ENCODE measurements at regions not wholly inside any gene's neighbourhood (a gene's known extent, or its start where the extent isn't known, plus 50 kb on each side); places are given as distances from the start of the nearest gene placed in this dataset.

DNA sequence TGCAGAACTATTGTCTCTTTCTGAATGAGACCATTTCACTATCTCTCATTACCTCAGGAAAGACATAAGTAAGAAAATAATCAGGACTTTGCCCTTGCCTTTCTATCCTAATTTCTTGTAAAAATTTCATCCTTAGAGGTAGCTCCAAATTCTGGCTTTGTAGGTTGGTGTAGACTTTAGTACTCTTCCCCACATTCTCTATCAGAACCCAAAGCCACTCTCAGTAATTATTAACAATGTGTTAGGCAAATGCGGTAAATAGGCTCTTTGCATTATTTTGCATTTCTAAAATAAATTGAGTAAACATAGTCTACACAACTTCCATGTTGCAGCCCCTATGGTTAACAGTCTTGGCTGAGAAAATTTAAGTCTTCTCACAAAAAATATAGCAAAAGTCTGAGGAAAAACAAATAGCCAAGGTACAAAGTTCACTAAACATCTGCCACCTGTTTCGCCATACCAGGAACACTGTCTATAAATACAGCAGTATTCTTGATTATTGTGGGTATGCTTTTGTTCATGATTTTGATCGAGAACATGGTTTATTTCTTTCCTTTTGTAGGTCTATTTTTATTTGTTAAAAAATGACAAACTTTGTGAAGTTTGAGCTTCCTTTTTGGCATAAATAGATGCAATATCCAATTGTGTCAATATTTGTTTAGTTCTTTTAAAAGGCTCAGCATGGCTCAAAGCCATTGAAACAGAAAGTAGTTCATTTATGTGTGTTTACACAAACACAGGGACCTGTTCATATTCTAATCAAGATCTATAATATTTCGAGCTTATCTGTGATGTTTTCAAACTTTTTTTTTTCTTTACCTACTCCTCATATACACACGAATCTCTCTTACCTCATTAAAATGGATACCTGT is 1061.5 kb downstream of the CNTNAP5 start:
- ATAC-seq (replicated peaks) (no peak), DNase-seq (no peak)
- H3K27me3 Mint-ChIP-seq = no peaks in the 10 kb centered on the region
- H3K27ac Mint-ChIP-seq = no peak overlapping the region
- no peak overlapping the region for H3K4me3 Mint-ChIP-seq
- H3K4me1 Mint-ChIP-seq (ENCODE audit: low read depth in 2 of 2) = no peaks in the 10 kb centered on the region
- peaks cover 16 to 28% of the 10 kb centered on the region in 2 donors for H3K9me3 Mint-ChIP-seq
- no peaks in the 10 kb centered on the region for H3K36me3 Mint-ChIP-seq (ENCODE audit: insufficient read depth)

DNA sequence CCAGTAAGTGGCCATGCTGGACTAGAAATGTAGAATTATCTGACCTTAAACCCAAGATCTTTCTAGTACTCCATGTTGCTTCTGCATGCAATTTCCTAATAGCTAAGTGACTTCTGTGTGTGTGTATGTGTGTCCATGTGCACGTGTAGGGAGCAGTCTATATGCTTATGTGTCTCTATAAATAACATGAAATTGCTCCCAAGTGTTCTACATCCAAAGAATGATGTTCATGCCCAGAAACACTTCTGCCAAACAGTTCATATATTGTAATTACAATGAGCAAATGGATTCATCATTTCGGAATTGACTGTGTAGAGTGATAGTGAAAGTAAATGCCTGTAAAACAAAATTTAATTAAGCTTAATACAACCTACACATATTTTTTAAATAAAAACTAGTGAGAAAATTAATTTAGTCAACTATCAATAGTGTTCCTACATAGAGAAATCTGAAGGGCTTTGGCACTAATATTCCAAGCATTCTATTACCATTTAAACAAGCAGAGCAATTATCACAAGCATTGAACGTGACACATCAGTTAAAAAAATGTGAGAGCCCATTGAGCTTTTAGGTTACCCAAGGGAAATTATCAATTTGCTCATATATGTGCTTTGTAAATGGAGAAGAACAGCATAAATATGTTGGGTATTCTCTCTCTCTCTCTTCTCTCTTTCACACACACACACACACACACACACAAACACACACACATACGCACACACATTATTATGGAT is 1067.4 kb downstream of the CNTNAP5 start:
- Mint-ChIP-seq H3K9me3 (peaks cover 16 to 22% of the 10 kb centered on the region in 2 donors), H3K4me3 (no peak overlapping the region), H3K27me3 (no peaks in the 10 kb centered on the region), H3K27ac (no peak overlapping the region), H3K4me1 (ENCODE audit: low read depth in 2 of 2) (no peaks in the 10 kb centered on the region), H3K36me3 (ENCODE audit: insufficient read depth) (no peaks in the 10 kb centered on the region)
- ATAC-seq (replicated peaks) (no peak), DNase-seq (no peak)

- Mint-ChIP-seq H3K9me3 (peaks cover 4 to 5% of the 10 kb centered on the region in 2 donors), H3K27ac (no peak overlapping the region), H3K4me3 (no peak overlapping the region), H3K4me1 (ENCODE audit: low read depth in 2 of 2) (no peaks in the 10 kb centered on the region), H3K36me3 (ENCODE audit: insufficient read depth) (no peaks in the 10 kb centered on the region), H3K27me3 (no peaks in the 10 kb centered on the region)
- DNase-seq = no peak
- ATAC-seq (replicated peaks) = no peak
Observed at GRCh38 chr2:125095826-125096225, 1070.7 kb downstream of the CNTNAP5 start.

DNA sequence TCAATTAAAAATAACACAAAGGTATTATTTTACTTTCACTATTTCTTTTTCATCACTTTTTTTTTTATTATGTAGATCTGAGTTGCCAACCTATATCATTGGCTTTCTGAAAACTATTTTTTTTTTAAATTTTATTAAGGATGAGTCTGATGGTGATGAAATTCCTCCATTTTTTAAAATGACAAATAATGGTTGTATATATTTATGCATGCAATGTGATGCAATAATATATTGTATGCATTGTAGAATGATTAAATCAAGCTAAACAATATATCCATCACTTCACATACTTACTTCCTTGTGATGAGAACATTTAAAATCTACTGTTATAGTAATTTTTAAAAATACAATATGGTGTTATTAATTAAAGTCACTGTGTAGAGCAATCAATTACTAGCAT is 1081.6 kb downstream of the CNTNAP5 start:
- Mint-ChIP-seq H3K4me1 (ENCODE audit: low read depth in 2 of 2) (no peaks in the 10 kb centered on the region), H3K9me3 (peaks cover 0 to 9% of the 10 kb centered on the region in 2 donors), H3K27me3 (no peaks in the 10 kb centered on the region), H3K27ac (no peak overlapping the region), H3K36me3 (ENCODE audit: insufficient read depth) (no peaks in the 10 kb centered on the region), H3K4me3 (no peak overlapping the region)
- ATAC-seq (replicated peaks) = no peak
- DNase-seq = no peak

- ATAC-seq (replicated peaks) (no peak), DNase-seq (no peak)
- Mint-ChIP-seq H3K4me1 (ENCODE audit: low read depth in 2 of 2) (no peaks in the 10 kb centered on the region), H3K27me3 (no peaks in the 10 kb centered on the region), H3K9me3 (peaks cover 0 to 5% of the 10 kb centered on the region in 2 donors), H3K27ac (no peak overlapping the region), H3K4me3 (no peak overlapping the region), H3K36me3 (ENCODE audit: insufficient read depth) (no peaks in the 10 kb centered on the region)
Observed at GRCh38 chr2:125107446-125107845, 1082.4 kb downstream of the CNTNAP5 start.

DNA sequence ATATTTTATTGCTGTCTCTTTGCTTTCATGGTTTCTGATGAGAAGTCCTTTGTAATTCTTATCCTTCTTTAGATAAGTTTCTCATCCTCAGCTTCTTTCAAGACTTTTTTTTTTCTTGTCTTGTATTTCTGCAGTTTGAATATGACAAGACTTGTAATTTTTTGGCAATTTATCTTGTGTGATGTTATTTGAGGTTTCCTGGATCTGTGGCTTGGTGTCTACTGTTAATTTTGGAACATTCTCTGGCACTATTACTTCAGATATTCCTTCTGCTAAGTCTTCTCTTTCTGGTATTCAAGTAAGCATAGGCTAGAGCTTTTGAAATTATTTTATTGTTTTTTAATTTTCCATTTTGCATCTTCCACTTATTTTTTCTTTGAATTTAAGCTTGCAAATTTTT is 1083.2 kb downstream of the CNTNAP5 start:
- Mint-ChIP-seq H3K36me3 (ENCODE audit: insufficient read depth) (no peaks in the 10 kb centered on the region), H3K27me3 (no peaks in the 10 kb centered on the region), H3K9me3 (peaks cover 0 to 2% of the 10 kb centered on the region in 2 donors), H3K4me1 (ENCODE audit: low read depth in 2 of 2) (no peaks in the 10 kb centered on the region), H3K4me3 (no peak overlapping the region), H3K27ac (no peak overlapping the region)
- DNase-seq = no peak
- no peak for ATAC-seq (replicated peaks)

- ATAC-seq (replicated peaks) (no peak), DNase-seq (no peak)
- H3K9me3 Mint-ChIP-seq = peaks cover 10 to 15% of the 10 kb centered on the region in 2 donors
- no peaks in the 10 kb centered on the region for H3K27me3 Mint-ChIP-seq
- H3K36me3 Mint-ChIP-seq (ENCODE audit: insufficient read depth) = no peaks in the 10 kb centered on the region
- H3K4me3 Mint-ChIP-seq = no peak overlapping the region
- no peaks in the 10 kb centered on the region for H3K4me1 Mint-ChIP-seq (ENCODE audit: low read depth in 2 of 2)
- H3K27ac Mint-ChIP-seq = no peak overlapping the region
Observed at GRCh38 chr2:125125902-125126301, 1100.8 kb downstream of the CNTNAP5 start.

DNA sequence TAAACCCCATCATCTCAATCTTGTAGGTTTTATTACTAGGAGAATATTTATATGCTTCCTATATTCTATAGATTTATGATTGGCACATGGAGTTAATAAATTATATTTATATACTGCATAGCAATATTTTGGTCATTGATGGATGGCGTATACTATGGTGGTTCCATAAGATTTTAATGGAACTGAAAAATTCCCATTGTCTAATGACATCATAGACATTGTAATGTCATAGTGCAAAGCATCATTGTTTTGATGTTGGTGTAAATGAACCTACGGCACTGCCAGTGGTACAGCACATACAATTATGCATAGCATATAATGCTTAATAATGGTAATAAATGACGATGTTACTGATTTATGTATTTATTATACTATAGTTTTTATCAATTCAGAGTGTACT is 1135.9 kb downstream of the CNTNAP5 start:
- H3K4me1 Mint-ChIP-seq (ENCODE audit: low read depth in 2 of 2) = no peaks in the 10 kb centered on the region
- no peaks in the 10 kb centered on the region for H3K36me3 Mint-ChIP-seq (ENCODE audit: insufficient read depth)
- ATAC-seq (replicated peaks) = no peak

GRCh38 chr2:125167152-125167551 is 1142.1 kb downstream of the CNTNAP5 start:
- no peak for DNase-seq
- H3K4me3 Mint-ChIP-seq = no peak overlapping the region
- H3K27ac Mint-ChIP-seq = no peak overlapping the region
- peaks cover 5 to 19% of the 10 kb centered on the region in 2 donors for H3K9me3 Mint-ChIP-seq
- no peaks in the 10 kb centered on the region for H3K36me3 Mint-ChIP-seq (ENCODE audit: insufficient read depth)
- no peak for ATAC-seq (replicated peaks)
- no peaks in the 10 kb centered on the region for H3K27me3 Mint-ChIP-seq
- H3K4me1 Mint-ChIP-seq (ENCODE audit: low read depth in 2 of 2) = no peaks in the 10 kb centered on the region

More for the DNA sequence above, 1135.9 kb downstream of the CNTNAP5 start:
- Mint-ChIP-seq H3K4me3 (no peak overlapping the region), H3K9me3 (peaks cover 8 to 10% of the 10 kb centered on the region in 2 donors), H3K27me3 (no peaks in the 10 kb centered on the region), H3K27ac (no peak overlapping the region)
- no peak for DNase-seq

DNA sequence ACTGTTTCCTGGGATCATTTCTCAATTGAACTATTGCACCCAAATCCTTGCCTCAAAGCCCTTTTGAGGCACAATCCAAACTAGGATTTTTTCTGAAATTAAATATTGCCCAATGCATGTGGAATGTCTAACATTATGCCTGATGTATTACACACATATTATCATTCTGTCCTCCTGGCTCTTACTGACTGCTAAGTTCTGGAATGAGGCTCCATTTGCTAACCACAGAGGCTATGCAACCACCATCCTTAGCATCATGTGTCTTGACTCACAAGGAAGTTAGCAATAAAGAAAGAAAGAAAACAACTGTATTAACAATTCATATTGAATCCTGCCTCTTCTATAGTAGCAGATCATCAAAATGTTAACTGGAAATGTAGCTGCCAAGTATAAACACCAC is 1142.7 kb downstream of the CNTNAP5 start:
- no peak for ATAC-seq (replicated peaks)

DNA sequence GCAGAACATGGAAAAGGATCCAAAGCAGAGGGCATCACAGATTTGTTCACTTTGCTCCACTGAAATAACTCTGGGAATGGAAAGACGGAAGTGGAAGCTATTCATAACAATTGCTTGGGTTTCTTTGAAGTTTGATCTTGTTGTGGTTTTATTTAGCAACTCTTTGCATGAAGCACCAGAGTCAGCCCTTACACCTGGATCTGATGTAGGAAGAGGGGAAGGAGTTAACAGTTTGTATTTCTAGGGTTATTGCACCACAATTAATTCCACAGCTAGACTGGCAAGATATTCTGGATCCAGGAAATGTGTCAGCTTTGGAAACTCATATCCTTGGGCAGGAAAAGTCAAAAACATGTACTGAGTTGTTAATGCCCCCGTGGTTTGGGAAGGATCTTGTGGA is 1143.4 kb downstream of the CNTNAP5 start:
- no peaks in the 10 kb centered on the region for H3K36me3 Mint-ChIP-seq (ENCODE audit: insufficient read depth)
- no peaks in the 10 kb centered on the region for H3K27me3 Mint-ChIP-seq
- ATAC-seq (replicated peaks) (no peak), DNase-seq (no peak)
- peaks cover 3 to 19% of the 10 kb centered on the region in 2 donors for H3K9me3 Mint-ChIP-seq
- H3K4me1 Mint-ChIP-seq (ENCODE audit: low read depth in 2 of 2) = no peaks in the 10 kb centered on the region
- H3K27ac Mint-ChIP-seq = no peak overlapping the region
- no peak overlapping the region for H3K4me3 Mint-ChIP-seq

More for the DNA sequence above, 1142.7 kb downstream of the CNTNAP5 start:
- Mint-ChIP-seq H3K4me1 (ENCODE audit: low read depth in 2 of 2) (no peaks in the 10 kb centered on the region), H3K27ac (no peak overlapping the region), H3K9me3 (peaks cover 3 to 19% of the 10 kb centered on the region in 2 donors), H3K36me3 (ENCODE audit: insufficient read depth) (no peaks in the 10 kb centered on the region), H3K27me3 (no peaks in the 10 kb centered on the region), H3K4me3 (no peak overlapping the region)
- DNase-seq = no peak

GRCh38 chr2:125169022-125169763 is 1144.1 kb downstream of the CNTNAP5 start:
- no peak overlapping the region for H3K4me3 Mint-ChIP-seq
- no peaks in the 10 kb centered on the region for H3K27me3 Mint-ChIP-seq
- H3K4me1 Mint-ChIP-seq (ENCODE audit: low read depth in 2 of 2) = no peaks in the 10 kb centered on the region
- peaks cover 3 to 19% of the 10 kb centered on the region in 2 donors for H3K9me3 Mint-ChIP-seq
- H3K27ac Mint-ChIP-seq = no peak overlapping the region
- ATAC-seq (replicated peaks) (no peak), DNase-seq (no peak)
- no peaks in the 10 kb centered on the region for H3K36me3 Mint-ChIP-seq (ENCODE audit: insufficient read depth)

GRCh38 chr2:125169764-125170146 is 1144.7 kb downstream of the CNTNAP5 start:
- Mint-ChIP-seq H3K4me1 (ENCODE audit: low read depth in 2 of 2) (no peaks in the 10 kb centered on the region), H3K36me3 (ENCODE audit: insufficient read depth) (no peaks in the 10 kb centered on the region), H3K4me3 (no peak overlapping the region), H3K9me3 (peaks cover 3 to 19% of the 10 kb centered on the region in 2 donors), H3K27ac (no peak overlapping the region), H3K27me3 (no peaks in the 10 kb centered on the region)
- DNase-seq (no peak), ATAC-seq (replicated peaks) (no peak)

Data from effector memory CD8-positive, alpha-beta T cell (primary cell).